DOHH2 (cell line): ENCODE measurements at regions not wholly inside any gene's neighbourhood (a gene's known extent, or its start where the extent isn't known, plus 50 kb on each side); places are given as distances from the start of the nearest gene placed in this dataset.

Source experiments
- H3F3A ChIP-seq: fragments of 200-600 bp; sonication (generic), shearing (Covaris generic); 2 replicates; pipeline ENCODE4 v1.6.0; 2016; ENCODE audit warnings: antibody characterized with exemption, mild to moderate bottlenecking; ENCODE audit not compliant: control insufficient read depth, insufficient read depth
- H3K27ac ChIP-seq: fragments of 200-600 bp; sonication (generic); 2 replicates; pipeline ENCODE4 v1.5.1; 2014; ENCODE audit warnings: low read depth, mild to moderate bottlenecking, low read length, moderate library complexity
- H3K27me3 ChIP-seq: fragments of 200-600 bp; sonication (generic); 2 replicates; pipeline ENCODE4 v1.6.1; 2014; ENCODE audit warnings: mild to moderate bottlenecking, low read length, mixed read lengths; ENCODE audit not compliant: control insufficient read depth
- H3K36me3 ChIP-seq: fragments of 200-600 bp; sonication (generic); 2 replicates; pipeline ENCODE4 v1.6.1; 2014; ENCODE audit warnings: mild to moderate bottlenecking, low read length, moderate library complexity, mixed read lengths; ENCODE audit not compliant: control insufficient read depth
- H3K4me1 ChIP-seq: fragments of 200-600 bp; sonication (generic); 2 replicates; pipeline ENCODE4 v1.6.1; 2014; ENCODE audit warnings: mild to moderate bottlenecking, low read length, mixed read lengths; ENCODE audit not compliant: control insufficient read depth
- H3K4me2 ChIP-seq: fragments of 200-600 bp; sonication (generic); 2 replicates; pipeline ENCODE4 v1.6.0; 2014; ENCODE audit warnings: mild to moderate bottlenecking, low read length, moderate library complexity
- H3K4me3 ChIP-seq: fragments of 200-600 bp; sonication (generic); 2 replicates; pipeline ENCODE4 v1.5.1; 2014; ENCODE audit warnings: mild to moderate bottlenecking, low read length, mixed read lengths
- H3K79me2 ChIP-seq: fragments of 200-600 bp; sonication (generic); 2 replicates; pipeline ENCODE4 v1.6.1; 2014; ENCODE audit warnings: mild to moderate bottlenecking, low read length, mixed read lengths; ENCODE audit not compliant: control insufficient read depth
- H3K9me2 ChIP-seq: fragments of 200-600 bp; sonication (generic); replicated peaks from 2 replicates; pipeline ENCODE4 v1.6.1; 2014; ENCODE audit warnings: mild to moderate bottlenecking, low read length, mixed read lengths; ENCODE audit not compliant: control insufficient read depth
- H3K9me3 ChIP-seq: fragments of 200-600 bp; sonication (generic); 2 replicates; pipeline ENCODE4 v1.6.1; 2014; ENCODE audit warnings: antibody characterized with exemption, low read length, mixed read lengths; ENCODE audit not compliant: control insufficient read depth, insufficient read depth
- H4K20me1 ChIP-seq: fragments of 200-600 bp; sonication (generic); 2 replicates; pipeline ENCODE4 v1.6.0; 2014; ENCODE audit warnings: low read depth, mild to moderate bottlenecking, antibody characterized with exemption, low read length, moderate library complexity; ENCODE audit not compliant: control insufficient read depth, insufficient read depth
- EZH2phosphoT487 ChIP-seq: fragments of 200-600 bp; sonication (generic); IDR thresholded peaks from 2 replicates; pipeline ENCODE4 v1.6.1; 2017; ENCODE audit warnings: borderline replicate concordance, mild to moderate bottlenecking, antibody characterized with exemption, low read length, moderate library complexity, mixed read lengths
- TF ChIP-seq, protein P1 (sequence below): fragments of 200-600 bp; sonication (generic); IDR thresholded peaks from one replicate; pipeline ENCODE4 v1.5.1; 2014; ENCODE audit warnings: antibody characterized with exemption, mild to moderate bottlenecking, low read depth, low read length; ENCODE audit not compliant: poor library complexity, severe bottlenecking

- Histone ChIP-seq H3K4me3 (no peak overlapping the region), H3K9me3 (no peaks in the 10 kb centered on the region), H3K79me2 (no peaks in the 10 kb centered on the region), H3K9me2 (no peaks in the 10 kb centered on the region), H3F3A (no peaks in the 10 kb centered on the region), H3K27ac (no peak overlapping the region), H3K36me3 (no peaks in the 10 kb centered on the region), H4K20me1 (no peaks in the 10 kb centered on the region), H3K4me2 (no peak overlapping the region), H3K27me3 (no peaks in the 10 kb centered on the region), H3K4me1 (no peaks in the 10 kb centered on the region)
- TF ChIP-seq, protein P1, sequence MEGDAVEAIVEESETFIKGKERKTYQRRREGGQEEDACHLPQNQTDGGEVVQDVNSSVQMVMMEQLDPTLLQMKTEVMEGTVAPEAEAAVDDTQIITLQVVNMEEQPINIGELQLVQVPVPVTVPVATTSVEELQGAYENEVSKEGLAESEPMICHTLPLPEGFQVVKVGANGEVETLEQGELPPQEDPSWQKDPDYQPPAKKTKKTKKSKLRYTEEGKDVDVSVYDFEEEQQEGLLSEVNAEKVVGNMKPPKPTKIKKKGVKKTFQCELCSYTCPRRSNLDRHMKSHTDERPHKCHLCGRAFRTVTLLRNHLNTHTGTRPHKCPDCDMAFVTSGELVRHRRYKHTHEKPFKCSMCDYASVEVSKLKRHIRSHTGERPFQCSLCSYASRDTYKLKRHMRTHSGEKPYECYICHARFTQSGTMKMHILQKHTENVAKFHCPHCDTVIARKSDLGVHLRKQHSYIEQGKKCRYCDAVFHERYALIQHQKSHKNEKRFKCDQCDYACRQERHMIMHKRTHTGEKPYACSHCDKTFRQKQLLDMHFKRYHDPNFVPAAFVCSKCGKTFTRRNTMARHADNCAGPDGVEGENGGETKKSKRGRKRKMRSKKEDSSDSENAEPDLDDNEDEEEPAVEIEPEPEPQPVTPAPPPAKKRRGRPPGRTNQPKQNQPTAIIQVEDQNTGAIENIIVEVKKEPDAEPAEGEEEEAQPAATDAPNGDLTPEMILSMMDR = no peak
- TF ChIP-seq EZH2phosphoT487 = no peak
Measured at GRCh38 chr1:188355847-188356246, 1527.1 kb downstream of the PLA2G4A start.

GRCh38 chr1:188359315-188359714, 1530.6 kb downstream of the PLA2G4A start:
- Histone ChIP-seq H3K27ac (no peak overlapping the region), H3K9me3 (no peaks in the 10 kb centered on the region), H3K4me3 (no peak overlapping the region), H3K4me2 (no peak overlapping the region), H3K36me3 (no peaks in the 10 kb centered on the region), H3K4me1 (no peaks in the 10 kb centered on the region), H3K9me2 (no peaks in the 10 kb centered on the region), H3K79me2 (no peaks in the 10 kb centered on the region), H3K27me3 (no peaks in the 10 kb centered on the region), H3F3A (no peaks in the 10 kb centered on the region), H4K20me1 (no peaks in the 10 kb centered on the region)
- TF ChIP-seq EZH2phosphoT487 = no peak
- TF ChIP-seq, protein P1 = no peak

GRCh38 chr1:188363943-188364342, 1535.2 kb downstream of the PLA2G4A start:
- H3K4me1 ChIP-seq = no peaks in the 10 kb centered on the region
- H3K9me3 ChIP-seq = no peaks in the 10 kb centered on the region
- no peaks in the 10 kb centered on the region for H3K27me3 ChIP-seq
- H3K36me3 ChIP-seq = no peaks in the 10 kb centered on the region
- no peak overlapping the region for H3K27ac ChIP-seq
- no peaks in the 10 kb centered on the region for H3F3A ChIP-seq
- H3K4me3 ChIP-seq = no peak overlapping the region
- TF ChIP-seq EZH2phosphoT487 = no peak
- TF ChIP-seq, protein P1 = no peak
- no peaks in the 10 kb centered on the region for H3K79me2 ChIP-seq
- no peaks in the 10 kb centered on the region for H4K20me1 ChIP-seq
- no peaks in the 10 kb centered on the region for H3K9me2 ChIP-seq
- H3K4me2 ChIP-seq = no peak overlapping the region
